ENCODE measurements at regions not wholly inside any gene's neighbourhood (a gene's known extent, or its start where the extent isn't known, plus 50 kb on each side); places are given as distances from the start of the nearest gene placed in this dataset.
"Not testable (repeated sequence)": the region's sequence is repeated elsewhere in the genome, so short reads cannot be mapped to it uniquely, and the experiment has no call there.

GRCh38 chr1:10867914-10868598, 71.6 kb upstream of the CASZ1 start:
- no peaks in the 10 kb centered on the region for H3K9me3 ChIP-seq (ENCODE audit: control insufficient read depth in 1 of 2, low read length in 2 of 2)
- H3K27me3 ChIP-seq (ENCODE audit: low read depth, low read length), result peaks cover 10% of the 10 kb centered on the region
- H3K36me3 ChIP-seq (ENCODE audit: control insufficient read depth in 1 of 2, insufficient read depth in 2 of 2, low read length in 2 of 2), result no peaks in the 10 kb centered on the region
- H3K4me1 ChIP-seq (ENCODE audit: control insufficient read depth in 1 of 2, insufficient read depth in 2 of 2, low read length in 2 of 2), result peaks cover 0 to 14% of the 10 kb centered on the region in 2 donors
- no peak overlapping the region for H3K4me3 ChIP-seq (ENCODE audit: low read depth in 1 of 2, low read length in 2 of 2)
- H3K27ac ChIP-seq (ENCODE audit: low read length), result no peak overlapping the region

DNA sequence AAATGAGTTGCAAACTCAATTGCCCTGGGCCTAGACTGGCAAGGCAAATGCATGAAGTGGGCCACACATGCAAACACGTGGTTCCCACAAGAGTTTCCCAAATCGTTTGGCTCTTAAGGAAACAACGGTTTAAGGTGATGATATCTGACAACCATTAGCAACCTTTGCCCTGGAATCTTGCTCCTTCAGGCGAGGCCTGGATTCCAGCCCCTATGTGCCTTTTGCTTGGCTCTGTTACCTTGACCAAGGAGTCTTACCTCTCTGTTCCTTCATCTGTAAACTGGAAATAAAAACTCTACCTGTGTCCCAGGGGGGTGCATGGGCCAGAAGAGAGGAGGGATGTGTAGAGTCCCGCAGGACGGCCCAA, 72.1 kb upstream of the CASZ1 start:
- H3K27me3 ChIP-seq (ENCODE audit: low read depth, low read length), result peaks cover 11% of the 10 kb centered on the region
- H3K9me3 ChIP-seq (ENCODE audit: control insufficient read depth in 1 of 2, low read length in 2 of 2), result no peaks in the 10 kb centered on the region
- peaks cover 0 to 14% of the 10 kb centered on the region in 2 donors for H3K4me1 ChIP-seq (ENCODE audit: control insufficient read depth in 1 of 2, insufficient read depth in 2 of 2, low read length in 2 of 2)
- no peak overlapping the region for H3K27ac ChIP-seq (ENCODE audit: low read length)
- no peaks in the 10 kb centered on the region for H3K36me3 ChIP-seq (ENCODE audit: control insufficient read depth in 1 of 2, insufficient read depth in 2 of 2, low read length in 2 of 2)
- no peak overlapping the region for H3K4me3 ChIP-seq (ENCODE audit: low read depth in 1 of 2, low read length in 2 of 2)

DNA sequence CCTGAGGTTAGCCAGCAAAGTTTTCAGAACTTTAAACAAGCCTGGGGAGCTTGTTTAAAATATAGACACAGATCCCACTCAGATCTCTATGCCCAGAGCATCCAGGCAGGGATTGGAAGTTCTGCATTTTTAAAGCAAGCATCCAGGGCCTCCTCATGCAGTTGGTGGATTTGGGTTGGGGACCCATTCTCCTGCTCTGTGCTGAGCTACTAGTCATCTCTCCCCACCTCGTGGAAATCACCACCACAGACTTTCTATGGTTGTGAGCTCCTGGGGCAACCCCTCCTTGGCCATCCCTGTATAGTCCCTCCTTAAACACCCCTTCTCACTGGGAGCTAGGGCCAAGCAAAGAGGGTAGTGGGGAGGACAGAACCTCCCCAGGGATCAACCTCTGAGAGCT, 73.5 kb upstream of the CASZ1 start:
- Histone ChIP-seq H3K27me3 (ENCODE audit: low read depth, low read length) (peaks cover 3% of the 10 kb centered on the region), H3K36me3 (ENCODE audit: control insufficient read depth in 1 of 2, insufficient read depth in 2 of 2, low read length in 2 of 2) (no peaks in the 10 kb centered on the region), H3K27ac (ENCODE audit: low read length) (no peak overlapping the region), H3K4me3 (ENCODE audit: low read depth in 1 of 2, low read length in 2 of 2) (no peak overlapping the region), H3K4me1 (ENCODE audit: control insufficient read depth in 1 of 2, insufficient read depth in 2 of 2, low read length in 2 of 2) (peaks cover 0 to 14% of the 10 kb centered on the region in 2 donors), H3K9me3 (ENCODE audit: control insufficient read depth in 1 of 2, low read length in 2 of 2) (no peaks in the 10 kb centered on the region)

DNA sequence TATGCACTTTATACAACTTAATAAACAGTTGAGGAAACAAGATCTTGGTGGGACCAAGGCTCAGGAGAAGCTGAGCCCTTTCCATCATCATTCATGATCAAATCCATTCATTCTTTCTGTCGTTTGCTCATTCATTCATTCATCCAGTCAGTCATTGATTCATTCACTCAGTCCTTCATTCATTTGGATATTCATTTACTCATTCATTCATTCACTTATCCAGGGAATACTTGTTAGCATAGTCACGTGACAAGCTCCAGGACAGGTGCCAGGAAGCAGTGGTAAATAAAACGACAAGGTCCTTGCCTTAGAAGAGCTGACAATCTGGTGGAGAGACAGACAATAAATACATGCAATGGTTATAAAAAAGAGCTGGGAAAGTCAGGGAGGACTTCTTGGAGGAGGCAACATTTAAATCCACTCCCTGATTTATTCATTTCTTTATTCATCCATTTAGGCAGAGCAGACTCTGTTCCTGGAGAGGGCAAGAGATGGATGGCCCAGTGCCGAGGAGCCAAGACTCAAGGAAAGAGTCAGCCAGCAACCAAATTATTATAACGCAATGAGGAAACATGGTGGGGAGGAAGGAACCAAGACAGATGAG, 74.1 kb upstream of the CASZ1 start:
- H3K36me3 ChIP-seq (ENCODE audit: control insufficient read depth in 1 of 2, insufficient read depth in 2 of 2, low read length in 2 of 2), result no peaks in the 10 kb centered on the region
- H3K27me3 ChIP-seq (ENCODE audit: low read depth, low read length), result peaks cover 3% of the 10 kb centered on the region
- H3K27ac ChIP-seq (ENCODE audit: low read length), result no peak overlapping the region
- H3K9me3 ChIP-seq (ENCODE audit: control insufficient read depth in 1 of 2, low read length in 2 of 2), result no peaks in the 10 kb centered on the region
- H3K4me1 ChIP-seq (ENCODE audit: control insufficient read depth in 1 of 2, insufficient read depth in 2 of 2, low read length in 2 of 2), result peaks cover 0 to 14% of the 10 kb centered on the region in 2 donors
- no peak overlapping the region for H3K4me3 ChIP-seq (ENCODE audit: low read depth in 1 of 2, low read length in 2 of 2)

GRCh38 chr1:10873189-10873588, 76.7 kb upstream of the CASZ1 start:
- Histone ChIP-seq H3K27me3 (ENCODE audit: low read depth, low read length) (peaks cover 3% of the 10 kb centered on the region), H3K27ac (ENCODE audit: low read length) (no peak overlapping the region), H3K4me1 (ENCODE audit: control insufficient read depth in 1 of 2, insufficient read depth in 2 of 2, low read length in 2 of 2) (no peaks in the 10 kb centered on the region), H3K36me3 (ENCODE audit: control insufficient read depth in 1 of 2, insufficient read depth in 2 of 2, low read length in 2 of 2) (no peaks in the 10 kb centered on the region), H3K4me3 (ENCODE audit: low read depth in 1 of 2, low read length in 2 of 2) (no peak overlapping the region), H3K9me3 (ENCODE audit: control insufficient read depth in 1 of 2, low read length in 2 of 2) (no peaks in the 10 kb centered on the region)

GRCh38 chr1:10874351-10874750, 77.9 kb upstream of the CASZ1 start:
- Histone ChIP-seq H3K4me1 (ENCODE audit: control insufficient read depth in 1 of 2, insufficient read depth in 2 of 2, low read length in 2 of 2) (no peaks in the 10 kb centered on the region), H3K36me3 (ENCODE audit: control insufficient read depth in 1 of 2, insufficient read depth in 2 of 2, low read length in 2 of 2) (no peaks in the 10 kb centered on the region), H3K27me3 (ENCODE audit: low read depth, low read length) (peaks cover 3% of the 10 kb centered on the region), H3K4me3 (ENCODE audit: low read depth in 1 of 2, low read length in 2 of 2) (no peak overlapping the region), H3K27ac (ENCODE audit: low read length) (no peak overlapping the region), H3K9me3 (ENCODE audit: control insufficient read depth in 1 of 2, low read length in 2 of 2) (no peaks in the 10 kb centered on the region)

DNA sequence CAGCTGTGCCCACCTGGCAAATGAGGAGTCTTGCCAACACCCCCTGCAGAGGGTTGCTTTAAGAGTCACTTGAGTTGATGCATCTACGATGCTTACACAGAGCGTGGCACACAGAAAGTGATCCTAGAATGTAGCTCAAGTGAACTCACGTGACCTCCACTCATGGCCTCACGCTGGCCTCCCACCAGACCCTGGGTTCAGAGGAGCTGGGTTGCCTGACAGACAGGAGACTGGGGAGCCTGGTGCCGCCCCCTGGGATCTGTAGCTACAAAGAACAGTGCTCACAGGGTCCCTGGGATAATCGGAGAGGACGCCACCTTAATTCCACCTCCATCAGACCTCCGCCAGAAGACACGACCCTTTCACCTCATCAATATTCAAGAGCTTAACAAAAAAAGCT, 81.4 kb upstream of the CASZ1 start:
- Histone ChIP-seq H3K36me3 (ENCODE audit: control insufficient read depth in 1 of 2, insufficient read depth in 2 of 2, low read length in 2 of 2) (no peaks in the 10 kb centered on the region), H3K27ac (ENCODE audit: low read length) (no peak overlapping the region), H3K4me3 (ENCODE audit: low read depth in 1 of 2, low read length in 2 of 2) (no peak overlapping the region), H3K27me3 (ENCODE audit: low read depth, low read length) (peaks cover 2% of the 10 kb centered on the region), H3K4me1 (ENCODE audit: control insufficient read depth in 1 of 2, insufficient read depth in 2 of 2, low read length in 2 of 2) (no peaks in the 10 kb centered on the region), H3K9me3 (ENCODE audit: control insufficient read depth in 1 of 2, low read length in 2 of 2) (no peaks in the 10 kb centered on the region)

DNA sequence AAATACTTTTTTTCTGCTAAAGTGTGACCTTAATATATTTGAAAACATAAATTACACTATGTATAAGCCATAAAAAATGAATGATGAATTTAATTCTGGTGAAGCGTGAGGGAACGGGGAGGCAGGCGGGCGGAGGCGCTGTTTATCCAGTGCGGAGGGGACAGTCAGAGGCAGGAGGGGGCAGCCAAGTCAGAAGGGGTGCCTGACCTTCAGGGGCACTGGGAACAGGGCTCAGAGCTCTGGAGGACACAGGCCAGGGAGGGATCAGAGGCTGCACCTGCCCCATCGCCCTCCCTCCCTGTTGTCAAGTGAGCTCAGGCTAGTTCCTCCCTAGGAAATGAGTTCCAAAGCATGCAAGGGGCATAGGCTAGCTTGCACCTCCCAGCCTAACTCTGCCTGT, 82.0 kb upstream of the CASZ1 start:
- Histone ChIP-seq H3K9me3 (ENCODE audit: control insufficient read depth in 1 of 2, low read length in 2 of 2) (no peaks in the 10 kb centered on the region), H3K27ac (ENCODE audit: low read length) (no peak overlapping the region), H3K4me3 (ENCODE audit: low read depth in 1 of 2, low read length in 2 of 2) (no peak overlapping the region), H3K27me3 (ENCODE audit: low read depth, low read length) (no peaks in the 10 kb centered on the region), H3K36me3 (ENCODE audit: control insufficient read depth in 1 of 2, insufficient read depth in 2 of 2, low read length in 2 of 2) (no peaks in the 10 kb centered on the region), H3K4me1 (ENCODE audit: control insufficient read depth in 1 of 2, insufficient read depth in 2 of 2, low read length in 2 of 2) (no peaks in the 10 kb centered on the region)

DNA sequence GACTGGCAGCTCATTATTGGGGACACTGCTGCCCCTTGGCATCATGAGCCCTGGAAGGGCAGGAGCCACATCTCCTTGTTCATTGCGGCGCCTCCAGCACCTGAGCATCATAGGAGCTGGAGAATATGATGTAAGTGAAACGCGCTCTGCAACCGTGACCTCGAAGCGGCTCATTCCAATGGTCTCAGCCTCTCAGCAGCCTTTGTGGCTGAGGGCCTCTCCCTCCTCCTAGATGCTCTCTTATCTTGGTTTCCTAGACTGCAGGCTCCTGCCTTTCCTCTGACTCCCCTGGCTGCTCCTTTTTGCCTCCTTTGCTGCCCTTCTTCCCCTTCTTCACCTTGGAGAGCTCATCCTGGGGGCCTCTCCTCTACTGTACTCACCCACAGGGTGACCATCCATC, 83.6 kb upstream of the CASZ1 start:
- H3K4me3 ChIP-seq (ENCODE audit: low read depth in 1 of 2, low read length in 2 of 2), result no peak overlapping the region
- H3K9me3 ChIP-seq (ENCODE audit: control insufficient read depth in 1 of 2, low read length in 2 of 2), result no peaks in the 10 kb centered on the region
- no peaks in the 10 kb centered on the region for H3K27me3 ChIP-seq (ENCODE audit: low read depth, low read length)
- no peaks in the 10 kb centered on the region for H3K4me1 ChIP-seq (ENCODE audit: control insufficient read depth in 1 of 2, insufficient read depth in 2 of 2, low read length in 2 of 2)
- no peak overlapping the region for H3K27ac ChIP-seq (ENCODE audit: low read length)
- H3K36me3 ChIP-seq (ENCODE audit: control insufficient read depth in 1 of 2, insufficient read depth in 2 of 2, low read length in 2 of 2), result no peaks in the 10 kb centered on the region

GRCh38 chr1:10881046-10881445, 84.6 kb upstream of the CASZ1 start:
- no peaks in the 10 kb centered on the region for H3K9me3 ChIP-seq (ENCODE audit: control insufficient read depth in 1 of 2, low read length in 2 of 2)
- H3K27me3 ChIP-seq (ENCODE audit: low read depth, low read length), result no peaks in the 10 kb centered on the region
- H3K4me1 ChIP-seq (ENCODE audit: control insufficient read depth in 1 of 2, insufficient read depth in 2 of 2, low read length in 2 of 2), result no peaks in the 10 kb centered on the region
- no peak overlapping the region for H3K27ac ChIP-seq (ENCODE audit: low read length)
- no peak overlapping the region for H3K4me3 ChIP-seq (ENCODE audit: low read depth in 1 of 2, low read length in 2 of 2)
- H3K36me3 ChIP-seq (ENCODE audit: control insufficient read depth in 1 of 2, insufficient read depth in 2 of 2, low read length in 2 of 2), result no peaks in the 10 kb centered on the region

DNA sequence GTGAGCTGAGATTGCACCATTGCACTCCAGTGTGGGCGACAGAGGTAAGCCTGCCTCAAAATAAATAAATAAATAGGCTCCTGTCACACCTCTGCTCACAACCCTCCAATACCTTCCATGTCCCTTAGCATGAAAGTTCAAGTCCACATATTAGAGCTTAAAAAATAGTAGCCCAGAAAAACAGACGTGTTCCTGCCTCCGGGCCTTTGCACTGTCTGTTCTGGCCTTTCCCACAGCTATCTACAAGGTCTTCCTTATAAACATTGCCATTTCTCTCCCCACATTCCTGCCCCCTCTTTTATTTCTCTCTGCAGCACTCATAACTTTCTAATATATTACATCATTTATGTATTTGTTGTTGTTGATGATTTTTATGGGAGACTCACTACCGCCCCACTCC, 85.6 kb upstream of the CASZ1 start:
- peaks cover 5% of the 10 kb centered on the region for H3K27me3 ChIP-seq (ENCODE audit: low read depth, low read length)
- H3K4me1 ChIP-seq (ENCODE audit: control insufficient read depth in 1 of 2, insufficient read depth in 2 of 2, low read length in 2 of 2), result no peaks in the 10 kb centered on the region
- H3K9me3 ChIP-seq (ENCODE audit: control insufficient read depth in 1 of 2, low read length in 2 of 2), result no peaks in the 10 kb centered on the region
- no peak overlapping the region for H3K4me3 ChIP-seq (ENCODE audit: low read depth in 1 of 2, low read length in 2 of 2)
- no peak overlapping the region for H3K27ac ChIP-seq (ENCODE audit: low read length)
- no peaks in the 10 kb centered on the region for H3K36me3 ChIP-seq (ENCODE audit: control insufficient read depth in 1 of 2, insufficient read depth in 2 of 2, low read length in 2 of 2)

DNA sequence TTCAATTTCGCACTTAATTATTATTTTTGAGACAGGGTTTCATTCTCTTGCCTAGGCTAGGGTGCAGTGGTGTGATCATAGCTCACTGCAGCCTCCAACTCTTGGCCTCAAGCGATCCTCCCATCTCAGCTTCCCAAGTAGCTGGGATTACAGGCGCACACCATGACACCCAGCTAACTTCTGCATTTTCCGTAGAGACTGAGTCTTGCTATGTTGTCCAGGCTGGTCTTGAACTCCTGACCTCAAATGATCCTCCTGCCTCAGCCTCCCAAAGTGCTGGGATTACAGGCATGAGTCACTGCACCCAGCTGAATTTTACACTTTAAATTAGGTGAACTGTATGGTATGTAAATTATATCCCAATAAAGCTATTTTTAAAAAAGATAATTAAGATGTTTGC, 90.6 kb upstream of the CASZ1 start:
- peaks cover 25% of the 10 kb centered on the region for H3K27me3 ChIP-seq (ENCODE audit: low read depth, low read length)
- H3K36me3 ChIP-seq (ENCODE audit: control insufficient read depth in 1 of 2, insufficient read depth in 2 of 2, low read length in 2 of 2); H3K4me1 ChIP-seq (ENCODE audit: control insufficient read depth in 1 of 2, insufficient read depth in 2 of 2, low read length in 2 of 2); H3K9me3 ChIP-seq (ENCODE audit: control insufficient read depth in 1 of 2, low read length in 2 of 2); H3K4me3 ChIP-seq (ENCODE audit: low read depth in 1 of 2, low read length in 2 of 2); H3K27ac ChIP-seq (ENCODE audit: low read length): not testable (repeated sequence)

Data from muscle layer of duodenum (tissue), 2 donors.